ENCODE measurements at regions not wholly inside any gene's neighbourhood (a gene's known extent, or its start where the extent isn't known, plus 50 kb on each side); places are given as distances from the start of the nearest gene placed in this dataset.
"Not testable (repeated sequence)": the region's sequence is repeated elsewhere in the genome, so short reads cannot be mapped to it uniquely, and the experiment has no call there.

- TF ChIP-seq CTCF (IDR thresholded peaks at IDR 0.05; ENCODE audit: poor library complexity, severe bottlenecking); SMC3 (conservative IDR thresholded peaks at IDR 0.05; ENCODE audit: poor library complexity): not testable (repeated sequence)
Observed at GRCh38 chr6:23665911-23666310, 460.1 kb upstream of the NRSN1 start.

All from neural cell (in vitro differentiated cells).